NCI-H446 (cell line): ENCODE measurements at regions not wholly inside any gene's neighbourhood (a gene's known extent, or its start where the extent isn't known, plus 50 kb on each side); places are given as distances from the start of the nearest gene placed in this dataset.

Experiments
- DNase-seq, 2 experiments: peaks; one replicate each; lab custom pipeline; 2025; lab: John Stamatoyannopoulos, UW

- no peak for DNase-seq
These were observed 91.3 kb upstream of the SLC35B3 start for GRCh38 chr6:8526624-8527023.

DNA sequence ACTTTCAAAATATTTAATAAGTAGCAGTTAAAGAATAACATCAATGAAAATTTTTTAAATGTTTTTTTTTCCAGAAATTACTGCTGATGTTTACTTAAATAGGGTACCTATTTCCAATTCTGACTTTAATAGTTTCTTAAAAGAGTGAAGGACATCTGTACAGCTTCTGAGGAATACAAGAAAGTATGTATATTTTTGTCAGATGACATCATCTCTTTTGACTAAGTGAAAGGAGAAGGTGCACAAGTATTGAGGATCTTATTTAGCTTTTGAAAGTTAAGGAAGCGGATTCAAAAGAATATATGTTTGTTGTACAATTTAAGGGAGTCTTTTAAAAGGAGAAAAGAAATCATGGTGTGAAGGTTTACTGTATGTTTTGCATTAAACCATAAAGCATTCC lies 90.0 kb upstream of the SLC35B3 start:
- no peak for DNase-seq

DNA sequence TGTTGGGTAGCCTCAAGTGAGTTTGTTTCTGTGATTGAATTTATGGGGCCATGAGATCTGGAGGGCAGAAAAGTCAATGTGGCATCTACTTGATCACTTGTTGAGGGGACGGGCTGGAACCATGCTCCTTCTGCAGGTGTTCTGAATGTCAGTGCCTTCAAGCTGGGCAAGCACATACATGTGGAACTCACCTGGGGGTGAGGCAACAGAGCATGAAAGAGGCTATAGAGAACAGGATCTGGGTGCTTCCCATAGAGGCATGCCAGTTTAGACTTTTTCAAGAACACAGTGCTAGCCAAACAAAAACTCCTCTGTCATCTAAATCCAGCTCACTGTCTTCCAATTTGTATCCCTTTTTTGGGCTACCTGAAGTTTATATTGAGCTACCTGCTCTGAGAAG lies 77.8 kb upstream of the SLC35B3 start:
- no peak for DNase-seq

GRCh38 chr6:8507286-8507685 lies 71.9 kb upstream of the SLC35B3 start:
- no peak for DNase-seq

GRCh38 chr6:8506126-8506525 lies 70.8 kb upstream of the SLC35B3 start:
- DNase-seq, result no peak

DNA sequence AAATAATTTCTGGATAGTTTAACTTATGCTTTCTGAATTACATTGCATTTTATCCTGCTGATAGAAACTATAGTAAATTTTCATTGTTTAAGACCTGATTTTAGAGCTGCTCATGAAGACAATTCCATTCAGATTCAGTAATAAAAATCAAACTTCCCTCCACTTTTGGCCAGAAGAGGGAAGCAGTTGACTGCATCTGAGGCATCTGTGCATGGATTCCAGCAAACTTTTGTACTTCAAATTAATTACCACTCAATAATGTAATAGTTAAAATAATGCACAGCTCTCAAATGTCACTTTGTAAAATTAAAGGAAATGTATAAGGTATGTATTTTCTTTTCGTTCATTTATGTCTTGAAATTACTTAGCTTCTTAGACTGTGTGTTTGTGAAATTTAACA lies 64.2 kb upstream of the SLC35B3 start:
- no peak for DNase-seq

DNA sequence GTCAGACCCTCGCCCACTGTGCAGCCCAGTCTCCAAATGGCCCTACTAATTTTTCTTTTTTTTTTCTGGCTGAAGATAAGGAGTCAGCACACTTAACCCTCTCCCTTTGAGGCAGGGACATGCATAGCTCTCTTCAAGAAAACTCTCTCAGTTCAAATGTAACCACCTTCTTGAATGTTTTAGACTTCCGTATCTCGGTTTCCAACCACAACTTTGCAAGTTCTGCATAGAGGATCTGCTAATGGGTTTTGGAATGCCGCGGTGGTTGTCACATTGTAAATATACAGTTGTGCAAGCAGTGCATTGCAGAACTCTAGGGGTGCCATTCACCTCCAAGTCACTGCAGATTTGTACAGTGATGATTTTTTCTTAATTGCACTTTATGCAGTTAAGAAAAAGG lies 59.4 kb upstream of the SLC35B3 start:
- no peak for DNase-seq

GRCh38 chr6:8492536-8493133 lies 57.3 kb upstream of the SLC35B3 start:
- DNase-seq, result no peak
